Posterior cingulate gyrus (tissue), 11 donors: ENCODE measurements at regions not wholly inside any gene's neighbourhood (a gene's known extent, or its start where the extent isn't known, plus 50 kb on each side); places are given as distances from the start of the nearest gene placed in this dataset.
"Not testable (repeated sequence)": the region's sequence is repeated elsewhere in the genome, so short reads cannot be mapped to it uniquely, and the experiment has no call there.

ENCODE experiments used
- DNase-seq, 10 donors: peaks; one replicate each; pipeline versions ENCODE4 v3.0.0 to v3.0.0-alpha.2; 2020 to 2021; ENCODE audit warnings: mixed read lengths in 3 of 10
- intact Hi-C: fragments of 100-400 bp; cut with DNase I; formaldehyde crosslinking; loops from one replicate; pipeline ENCODE4 v1.15.1; 2023

DNA sequence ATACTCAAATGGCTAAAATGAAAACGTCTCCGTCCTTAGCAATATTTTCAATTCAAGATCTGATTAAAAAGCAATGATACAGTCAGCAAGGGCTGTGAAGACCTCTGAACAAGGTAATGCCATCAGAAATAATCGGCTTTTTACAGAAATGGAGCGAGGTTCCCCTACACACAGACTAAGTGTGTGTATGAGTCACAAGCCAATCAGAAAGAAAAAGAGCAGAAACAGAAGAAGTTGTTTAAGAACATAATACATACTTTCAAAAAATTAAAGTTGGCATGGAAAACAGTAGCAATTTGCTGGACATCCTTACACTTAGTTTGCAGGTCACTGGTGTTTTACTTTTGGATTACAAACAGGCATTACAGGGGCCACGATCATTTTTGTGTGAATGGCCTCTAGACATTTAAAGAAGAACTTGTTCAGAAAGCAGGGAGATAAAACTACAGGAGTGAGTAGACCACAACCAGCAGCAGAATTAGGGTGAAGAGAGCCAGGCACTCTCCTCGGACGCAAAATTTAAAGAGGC is 350.0 kb upstream of the RUNX1 start:
- DNase-seq, result no peak
- intact Hi-C loops, result no loop called here

DNA sequence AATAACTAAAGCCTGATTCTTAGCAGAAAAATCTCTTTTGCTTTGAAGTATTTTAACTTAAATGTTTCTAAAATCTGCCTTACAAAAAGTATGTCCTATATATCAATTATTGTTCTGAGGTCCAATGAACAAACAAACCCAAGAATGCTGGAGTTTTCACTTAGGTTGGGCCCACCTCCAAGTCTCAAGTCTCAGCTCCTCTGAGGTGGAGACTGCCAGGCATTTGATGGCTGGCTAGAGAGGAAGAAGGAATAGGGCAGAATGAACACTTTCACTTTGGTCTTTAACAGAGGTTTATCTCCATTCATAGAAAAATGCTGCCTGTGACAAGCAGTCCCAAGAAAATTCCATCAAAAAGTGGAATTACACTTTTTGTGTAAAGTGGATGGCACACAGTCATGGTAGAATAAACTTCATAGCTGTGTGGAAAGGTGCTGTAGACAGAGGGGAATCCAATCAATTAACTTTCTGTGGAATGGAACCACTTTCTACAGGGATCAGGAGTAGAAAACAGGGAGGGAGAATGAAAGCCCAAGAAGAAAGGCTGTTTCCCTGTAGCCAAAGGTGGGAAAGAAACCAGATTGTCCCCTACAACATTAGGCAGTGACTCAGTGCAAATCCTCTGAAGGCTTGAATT is 349.4 kb upstream of the RUNX1 start:
- DNase-seq, result no peak
- intact Hi-C loops, result no loop called here

- intact Hi-C loops, result no loop called here
Observed at GRCh38 chr21:35397781-35398180, 348.7 kb upstream of the RUNX1 start.

GRCh38 chr21:35396655-35397054 is 347.6 kb upstream of the RUNX1 start:
- intact Hi-C loops, result no loop called here
- DNase-seq, result no peak

More at GRCh38 chr21:35397781-35398180, 348.7 kb upstream of the RUNX1 start:
- no peak for DNase-seq

- no peak for DNase-seq
Observed at GRCh38 chr21:35395728-35396127, 346.6 kb upstream of the RUNX1 start.

DNA sequence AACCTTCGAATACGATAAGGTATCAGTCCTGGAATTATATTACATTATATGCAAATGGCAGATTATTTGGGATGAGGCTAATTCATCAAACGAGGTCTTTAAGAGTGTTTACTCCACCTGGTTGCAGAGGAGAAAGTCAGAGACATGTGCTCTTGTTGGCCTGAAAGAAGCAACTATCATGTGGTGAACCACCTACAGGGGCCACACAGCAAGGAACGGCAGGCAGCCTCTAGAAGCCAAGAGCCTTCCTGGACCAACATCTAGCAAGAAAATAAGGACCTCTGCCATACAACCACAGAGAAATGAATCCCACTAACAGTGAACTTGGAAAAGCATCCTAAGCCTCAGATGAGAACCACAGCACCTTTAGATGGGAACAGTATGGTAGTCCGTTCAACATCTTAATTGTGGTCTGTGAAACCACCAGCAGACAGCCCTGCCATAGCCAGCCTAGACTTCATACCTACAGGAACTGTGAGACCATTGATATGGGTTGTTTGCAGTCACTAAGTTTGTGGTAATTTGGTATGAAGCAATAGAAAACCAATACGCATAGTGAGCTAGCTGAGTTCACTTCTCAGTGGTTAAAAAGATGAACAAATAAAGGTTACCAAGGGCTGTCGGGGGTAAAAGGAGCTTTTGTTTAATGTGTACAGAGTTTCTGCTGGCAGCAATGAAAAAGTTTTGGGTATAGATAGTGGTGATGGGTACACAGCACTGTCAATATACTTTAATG is 345.7 kb upstream of the RUNX1 start:
- DNase-seq, result no peak
- intact Hi-C loops, result no loop called here

More at GRCh38 chr21:35395728-35396127, 346.6 kb upstream of the RUNX1 start:
- intact Hi-C loops, result no loop called here

DNA sequence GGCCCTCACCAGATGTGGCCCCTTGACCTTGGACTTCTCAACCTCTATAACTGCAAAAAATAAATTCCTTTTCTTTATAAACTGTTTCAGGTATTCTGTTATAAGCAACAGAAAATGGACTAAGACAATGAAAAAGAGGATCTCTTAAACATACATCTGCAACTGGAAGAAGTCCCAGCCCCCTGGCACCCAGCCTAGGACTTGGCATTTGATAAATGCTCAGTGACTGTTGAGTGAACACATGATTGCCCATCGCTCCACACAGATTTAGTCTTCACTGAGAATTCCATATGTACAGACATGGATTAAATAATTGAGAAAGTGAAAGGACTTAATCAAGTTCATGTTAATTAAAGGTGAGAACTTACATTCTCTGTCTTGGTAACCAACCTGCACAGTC is 344.9 kb upstream of the RUNX1 start:
- intact Hi-C loops, result no loop called here

DNA sequence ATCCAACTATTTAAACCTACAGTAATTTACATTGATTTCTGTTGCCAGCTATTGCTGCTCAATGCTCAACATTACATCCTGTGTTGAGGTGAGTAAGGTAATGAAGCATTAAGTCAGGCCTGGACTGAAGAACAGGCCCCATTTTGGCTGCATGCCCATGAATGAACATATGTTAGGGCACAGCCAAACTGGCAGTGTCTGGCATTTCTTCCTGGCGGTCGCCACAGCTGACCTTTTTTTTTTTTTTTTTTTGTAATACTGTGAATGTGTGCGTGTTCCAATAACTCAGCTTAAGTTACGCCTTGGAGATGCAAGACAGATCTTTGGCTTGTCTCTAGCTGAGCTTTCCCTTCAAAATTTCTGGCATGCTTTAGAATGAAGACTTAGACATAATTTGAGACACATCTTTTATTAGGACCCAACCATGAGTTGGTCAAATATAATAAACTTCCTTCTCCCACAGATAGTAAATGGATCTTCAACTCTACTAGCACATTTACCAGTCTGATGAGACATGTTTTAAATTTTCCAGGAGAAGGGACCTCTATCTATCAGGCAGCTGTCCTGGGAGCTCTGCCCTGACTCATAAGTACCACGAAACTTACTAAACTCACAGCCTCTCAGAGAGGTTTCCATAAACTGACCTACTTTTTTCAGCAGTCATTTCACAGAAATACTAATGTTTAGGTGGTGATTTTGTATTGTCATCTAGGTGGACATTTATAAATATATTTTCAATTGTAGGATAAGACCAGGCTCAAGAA is 341.1 kb upstream of the RUNX1 start:
- intact Hi-C loops, result no loop called here
- no peak for DNase-seq

More for the DNA sequence above, 344.9 kb upstream of the RUNX1 start:
- no peak for DNase-seq

DNA sequence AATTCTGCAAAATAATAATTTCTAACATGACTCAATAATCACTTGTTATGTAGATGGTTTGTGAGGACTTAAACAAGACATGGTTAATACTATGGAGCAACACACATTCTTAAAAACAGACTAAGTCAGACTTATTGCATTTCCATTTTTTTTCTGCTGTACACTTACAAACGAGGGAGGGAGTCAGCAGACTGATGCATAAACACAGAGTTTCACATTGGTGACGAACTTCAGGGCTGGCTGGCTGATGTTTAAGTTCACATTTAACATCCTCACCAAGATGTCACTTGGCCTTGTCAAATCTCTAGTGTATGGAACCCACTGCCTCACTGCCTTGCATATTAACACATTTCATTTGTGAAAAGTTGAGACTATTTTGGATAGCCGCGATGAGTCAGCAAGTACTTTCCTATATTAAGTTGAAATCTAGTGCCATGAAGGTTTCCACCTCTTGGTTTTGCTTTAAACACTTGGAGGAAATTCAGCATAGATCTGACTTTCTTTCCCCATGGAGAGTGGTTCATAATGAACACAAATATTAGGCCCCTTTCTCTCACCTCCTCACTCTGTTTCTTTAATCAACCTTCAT is 337.5 kb upstream of the RUNX1 start:
- DNase-seq, result no peak
- intact Hi-C loops, result no loop called here

DNA sequence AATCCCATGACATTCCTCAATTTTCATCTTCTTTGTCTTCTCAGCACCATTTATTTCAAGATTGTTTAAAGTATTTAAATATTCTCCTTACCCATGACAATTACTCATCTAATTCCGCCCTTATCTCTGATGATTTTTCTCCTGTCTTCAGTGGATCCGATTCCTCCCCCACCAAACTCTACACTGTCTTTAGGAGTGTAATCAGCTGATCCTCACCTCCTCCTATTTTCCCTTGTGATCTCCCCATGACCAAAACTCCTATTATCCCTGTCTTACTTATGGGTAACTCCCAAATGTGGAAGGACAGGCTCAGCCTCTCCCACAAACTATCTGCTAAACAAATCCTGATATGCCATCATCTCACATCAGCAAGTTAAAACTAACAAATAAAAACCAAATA is 335.3 kb upstream of the RUNX1 start:
- DNase-seq, result no peak
- intact Hi-C loops, result no loop called here

GRCh38 chr21:35382696-35383095 is 333.6 kb upstream of the RUNX1 start:
- intact Hi-C loops, result no loop called here

DNA sequence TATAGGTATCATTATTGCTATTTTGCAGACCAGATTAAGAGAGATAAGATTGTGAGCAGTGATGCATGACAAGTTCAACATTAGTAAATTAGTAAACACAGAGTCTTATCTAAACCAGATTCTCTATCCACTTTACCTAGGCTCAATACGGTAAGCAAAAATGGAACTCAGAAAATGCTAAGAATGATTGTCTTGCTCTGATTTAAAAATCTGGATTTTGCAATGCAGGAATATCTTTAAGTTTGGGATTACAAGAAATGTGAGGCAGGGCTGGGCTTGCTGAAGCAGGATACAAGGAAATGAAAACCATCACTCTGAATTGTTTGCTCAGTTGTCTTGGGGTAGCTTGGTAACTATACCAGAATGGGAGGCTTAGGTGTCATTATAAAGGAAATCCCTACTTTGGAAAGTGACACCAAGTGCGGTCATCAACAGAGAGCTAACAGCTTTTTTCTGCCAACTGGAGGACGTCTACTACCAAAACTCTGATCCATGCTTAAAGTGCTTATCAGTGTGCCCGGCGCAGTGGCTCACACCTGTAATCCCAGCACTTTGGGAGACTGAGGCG is 332.7 kb upstream of the RUNX1 start:
- no peak for DNase-seq
- intact Hi-C loops, result no loop called here

More at GRCh38 chr21:35382696-35383095, 333.6 kb upstream of the RUNX1 start:
- DNase-seq, result no peak

DNA sequence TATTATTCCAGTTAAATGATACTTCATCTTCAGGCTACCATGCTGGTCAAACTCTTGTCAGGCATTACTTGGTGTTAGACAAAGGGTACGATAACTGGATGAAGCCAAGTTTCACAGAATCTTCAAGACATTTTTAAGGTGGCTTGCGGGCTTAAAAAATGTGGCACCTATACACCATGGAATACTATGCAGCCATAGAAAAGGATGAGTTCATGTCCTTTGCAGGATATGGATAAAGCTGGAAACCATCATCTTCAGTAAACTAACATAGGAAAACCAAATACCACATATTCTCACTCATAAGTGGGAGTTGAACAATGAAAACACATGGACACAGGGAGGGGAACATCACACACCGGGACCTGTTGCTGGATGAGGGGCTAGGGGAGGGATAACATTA is 331.2 kb upstream of the RUNX1 start:
- intact Hi-C loops, DNase-seq: not testable (repeated sequence)

DNA sequence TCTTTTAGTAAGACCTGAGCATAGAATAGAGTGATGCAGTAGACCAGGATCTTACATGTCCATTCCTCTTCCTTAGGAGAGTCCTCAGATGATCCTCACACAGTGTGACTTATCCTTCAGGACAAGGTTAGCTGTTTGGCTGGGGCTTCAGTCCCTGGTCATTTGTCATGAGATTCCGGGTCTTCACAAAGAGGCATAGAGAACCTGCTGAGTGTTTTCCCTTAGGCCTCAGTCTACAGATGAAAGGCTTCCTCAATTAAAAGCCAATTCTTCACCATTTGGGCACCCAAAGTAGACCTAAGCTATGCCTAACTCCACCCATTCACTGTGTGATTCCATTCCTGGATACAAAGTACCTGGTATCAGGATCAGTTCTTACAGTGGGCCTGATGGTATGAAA is 329.8 kb upstream of the RUNX1 start:
- no peak for DNase-seq
- intact Hi-C loops, result loop anchor here (5.0 kb wide), 1 partner anchor 52 kb away; no protein-coding TSS in a partner anchor

DNA sequence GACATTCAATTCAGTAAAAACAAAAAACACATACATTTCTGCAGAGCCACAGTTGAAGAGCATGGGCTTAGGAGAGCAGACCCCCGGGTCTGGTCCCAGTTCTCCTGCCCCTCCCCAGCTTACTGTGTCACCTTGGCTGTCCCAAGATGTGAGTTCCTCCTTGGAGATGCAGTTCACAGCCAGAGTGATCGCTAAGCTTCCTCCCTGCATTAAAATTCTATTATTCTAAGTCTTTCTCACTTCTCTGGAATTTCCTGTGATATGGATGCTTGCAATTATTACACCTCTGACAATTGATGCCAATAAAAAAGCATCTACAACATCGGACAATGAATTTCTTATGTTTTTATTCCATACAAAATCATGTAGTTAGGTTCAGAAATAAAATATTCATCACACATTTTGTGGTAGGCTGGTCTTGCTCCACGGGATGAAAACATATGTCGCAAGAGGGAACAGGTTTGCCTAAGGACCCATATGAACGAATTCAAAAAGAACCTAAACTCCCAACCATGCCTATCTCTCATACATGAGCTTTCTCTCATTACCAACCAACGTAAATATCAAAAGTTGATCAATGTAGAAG is 328.5 kb upstream of the RUNX1 start:
- DNase-seq, result no peak
- intact Hi-C loops, result loop anchor here (5.0 kb wide), 1 partner anchor 50 kb away; no protein-coding TSS in a partner anchor

- DNase-seq, result no peak
- intact Hi-C loops, result loop anchor here (5.0 kb wide), 1 partner anchor 49 kb away; no protein-coding TSS in a partner anchor
Observed at GRCh38 chr21:35376406-35377135, 327.5 kb upstream of the RUNX1 start.

GRCh38 chr21:35375115-35375514 is 326.0 kb upstream of the RUNX1 start:
- intact Hi-C loops, result loop anchor here (5.0 kb wide), 1 partner anchor 48 kb away; no protein-coding TSS in a partner anchor
- DNase-seq, result no peak

- no peak for DNase-seq
- intact Hi-C loops, result no loop called here
Observed at GRCh38 chr21:35373998-35374397, 324.9 kb upstream of the RUNX1 start.

GRCh38 chr21:35372201-35372600 is 323.1 kb upstream of the RUNX1 start:
- DNase-seq, result no peak
- intact Hi-C loops, result no loop called here
